A549 (cell line): ENCODE measurements at regions not wholly inside any gene's neighbourhood (a gene's known extent, or its start where the extent isn't known, plus 50 kb on each side); places are given as distances from the start of the nearest gene placed in this dataset.
A peak's percentile ranks its signal among the peaks of the same experiment; 100 is the strongest.

ENCODE experiments used
- ATAC-seq, 2 experiments: fragments of 200-7000 bp in 1 of 2; fragments of >200 bp in 1 of 2; cut with Nextera tagmentation in 1 of 2; cut with Tn5 transposase in 1 of 2; 3 replicates each; pipeline versions ENCODE4 v1.8.0 to v1.9.1; 2018 to 2020; ENCODE audit warnings: mild to moderate bottlenecking in 1 of 2, moderate library complexity in 1 of 2
- CTCF ChIA-PET: fragments of 300-600 bp; sonication (Branson Sonifier 250); formaldehyde crosslinking; extraction: SDS; loops from one replicate; lab custom pipeline; 2021; ENCODE audit warnings: antibody characterized with exemption, inconsistent platforms; lab: Yijun Ruan, JAX
- POLR2A ChIA-PET: fragments of 350-600 bp; formaldehyde crosslinking; extraction: SDS; loops from one replicate; lab custom pipeline; 2021; ENCODE audit warnings: antibody characterized with exemption, inconsistent platforms; lab: Yijun Ruan, JAX
- DNase-seq, 2 experiments: peaks; one replicate each; pipeline versions ENCODE4 v3.0.0 to v3.0.0-alpha.2; 2011 to 2016; ENCODE audit warnings: low read depth in 1 of 2, low spot score in 1 of 2
- FAIRE-seq: peaks from 2 replicates; lab custom pipeline; 2011; peaks lifted over from hg19 to GRCh38; lab: Jason Lieb, UNC
- H3K27ac ChIP-seq, 2 experiments: fragments of >200 bp; sonication (Bioruptor Twin); formaldehyde crosslinking; 3 replicates each; pipeline ENCODE4 v1.5.1; 2016 to 2017
- H3K4me1 ChIP-seq: fragments of >200 bp; sonication (Bioruptor Twin); formaldehyde crosslinking; 3 replicates; pipeline ENCODE4 v1.6.1; 2016
- H3K4me2 ChIP-seq: fragments of >200 bp; sonication (Bioruptor Twin); formaldehyde crosslinking; 3 replicates; pipeline ENCODE4 v1.6.1; 2016
- H3K4me3 ChIP-seq: fragments of >200 bp; sonication (Bioruptor Twin); formaldehyde crosslinking; 3 replicates; pipeline ENCODE4 v1.5.1; 2016
- H3K9me3 ChIP-seq: fragments of >200 bp; sonication (Bioruptor Twin); formaldehyde crosslinking; 3 replicates; pipeline ENCODE4 v1.6.1; 2016
- BCL3 ChIP-seq: fragments of >200 bp; sonication (Bioruptor Twin); formaldehyde crosslinking; IDR thresholded peaks from 3 replicates; pipeline ENCODE4 v1.6.1; 2016
- BHLHE40 ChIP-seq: IDR thresholded peaks from 2 replicates; pipeline ENCODE4 v1.6.1; 2012; ENCODE audit warnings: low read depth, low read length, inconsistent platforms
- CBX2 ChIP-seq: fragments of 200-600 bp; sonication (generic); IDR thresholded peaks from 2 replicates; pipeline ENCODE4 v1.6.1; 2016; ENCODE audit warnings: low read depth, mild to moderate bottlenecking, borderline replicate concordance
- CBX8 ChIP-seq: fragments of 200-600 bp; sonication (generic); IDR thresholded peaks from 2 replicates; pipeline ENCODE4 v1.6.1; 2016
- EHMT2 ChIP-seq: fragments of 200-600 bp; sonication (generic); IDR thresholded peaks from 2 replicates; pipeline ENCODE4 v1.6.1; 2016; ENCODE audit warnings: antibody characterized with exemption, low read depth, mild to moderate bottlenecking, moderate library complexity
- ELK1 ChIP-seq: fragments of 150-350 bp; IDR thresholded peaks from 2 replicates; pipeline ENCODE4 v1.6.1; 2014; ENCODE audit warnings: low read depth, mild to moderate bottlenecking, low read length
- FOXS1 ChIP-seq: fragments of 250-450 bp; sonication (Bioruptor Pico); IDR thresholded peaks from 2 replicates; pipeline ENCODE4 v1.5.0; 2020; ENCODE audit warnings: mild to moderate bottlenecking, moderate library complexity
- GATA3 ChIP-seq: IDR thresholded peaks from 2 replicates; pipeline ENCODE4 v1.6.1; 2012; ENCODE audit warnings: borderline replicate concordance
- HDAC2 ChIP-seq: fragments of 200-600 bp; sonication (generic); IDR thresholded peaks from 2 replicates; pipeline ENCODE4 v1.6.1; 2016
- HOXA7 ChIP-seq: fragments of 250-450 bp; sonication (Bioruptor Pico); IDR thresholded peaks from 2 replicates; pipeline ENCODE4 v1.5.0; 2020; ENCODE audit warnings: mild to moderate bottlenecking, moderate library complexity
- HOXB13 ChIP-seq: fragments of 250-450 bp; sonication (Bioruptor Pico); IDR thresholded peaks from 2 replicates; pipeline ENCODE4 v1.5.0; 2020; ENCODE audit warnings: low read depth, mild to moderate bottlenecking, moderate library complexity
- JUNB ChIP-seq: fragments of >200 bp; sonication (Bioruptor Twin); formaldehyde crosslinking; IDR thresholded peaks from 2 replicates; pipeline ENCODE4 v1.6.1; 2016
- KDM1A ChIP-seq: fragments of 200-600 bp; sonication (generic); IDR thresholded peaks from 2 replicates; pipeline ENCODE4 v1.6.1; 2016; ENCODE audit warnings: low read depth, mild to moderate bottlenecking
- MAFK ChIP-seq: fragments of 450-650 bp; IDR thresholded peaks from 2 replicates; pipeline ENCODE4 v1.6.1; 2014; ENCODE audit not compliant: partially characterized antibody
- MAX ChIP-seq: IDR thresholded peaks from 2 replicates; pipeline ENCODE4 v1.6.1; 2012
- MAZ ChIP-seq: fragments of 150-350 bp; IDR thresholded peaks from 2 replicates; pipeline ENCODE4 v1.6.1; 2014; ENCODE audit warnings: antibody characterized with exemption, low read depth, low read length, borderline replicate concordance
- MYC ChIP-seq: IDR thresholded peaks from 2 replicates; pipeline ENCODE4 v1.6.1; 2012; ENCODE audit warnings: mild to moderate bottlenecking, inconsistent platforms, low read length, improper control_type of control experiment, borderline replicate concordance
- NPAS2 ChIP-seq: fragments of 250-450 bp; sonication (Bioruptor Pico); IDR thresholded peaks from 2 replicates; pipeline ENCODE4 v1.8.0; 2022; ENCODE audit warnings: mild to moderate bottlenecking, moderate library complexity, borderline replicate concordance
- NR3C1 ChIP-seq: fragments of >200 bp; sonication (Bioruptor Twin); formaldehyde crosslinking; IDR thresholded peaks from 3 replicates; pipeline ENCODE4 v1.6.1; 2017
- PHF8 ChIP-seq: fragments of 200-600 bp; sonication (generic); IDR thresholded peaks from 2 replicates; pipeline ENCODE4 v1.6.1; 2016; ENCODE audit warnings: low read depth, mild to moderate bottlenecking, antibody characterized with exemption, moderate library complexity, borderline replicate concordance
- RNF2 ChIP-seq: fragments of 200-600 bp; sonication (generic); IDR thresholded peaks from 2 replicates; pipeline ENCODE4 v1.6.1; 2016; ENCODE audit warnings: low read depth, mild to moderate bottlenecking, antibody characterized with exemption, moderate library complexity, borderline replicate concordance
- SMC3 ChIP-seq: fragments of >200 bp; sonication (Bioruptor Twin); formaldehyde crosslinking; IDR thresholded peaks from 3 replicates; pipeline ENCODE4 v1.6.1; 2018; ENCODE audit warnings: inconsistent platforms
- ZC3H11A ChIP-seq: fragments of 450-650 bp; IDR thresholded peaks from 2 replicates; pipeline ENCODE4 v1.6.1; 2014; ENCODE audit warnings: antibody characterized with exemption, mild to moderate bottlenecking
- ZFP36 ChIP-seq: fragments of 450-650 bp; IDR thresholded peaks from 2 replicates; pipeline ENCODE4 v1.6.1; 2014; ENCODE audit warnings: borderline replicate concordance; ENCODE audit not compliant: partially characterized antibody
- ZNF302 ChIP-seq: fragments of 250-450 bp; sonication (Bioruptor Pico); IDR thresholded peaks from 2 replicates; pipeline ENCODE4 v1.9.0; 2021; ENCODE audit warnings: inconsistent platforms, mild to moderate bottlenecking, moderate library complexity
- ZSCAN20 ChIP-seq: fragments of 250-450 bp; sonication (Bioruptor Pico); IDR thresholded peaks from 2 replicates; pipeline ENCODE4 v1.8.0; 2022; ENCODE audit warnings: mild to moderate bottlenecking, moderate library complexity
- WGBS: methylation state at CpG from one replicate; pipeline ENCODE4 v1.1.6; 2017; ENCODE audit errors: missing lambda C conversion rate; 5-methylcytosine and 5-hydroxymethylcytosine counted together
- TF ChIP-seq, protein P1 (sequence below): fragments of 250-450 bp; sonication (Bioruptor Pico); IDR thresholded peaks from 2 replicates; pipeline ENCODE4 v1.5.0; 2021; ENCODE audit warnings: mild to moderate bottlenecking, moderate library complexity, borderline replicate concordance
- TF ChIP-seq, protein P2 (sequence below): fragments of >200 bp; sonication (Bioruptor Twin); formaldehyde crosslinking; IDR thresholded peaks from 2 replicates; pipeline ENCODE4 v1.6.1; 2016

DNA sequence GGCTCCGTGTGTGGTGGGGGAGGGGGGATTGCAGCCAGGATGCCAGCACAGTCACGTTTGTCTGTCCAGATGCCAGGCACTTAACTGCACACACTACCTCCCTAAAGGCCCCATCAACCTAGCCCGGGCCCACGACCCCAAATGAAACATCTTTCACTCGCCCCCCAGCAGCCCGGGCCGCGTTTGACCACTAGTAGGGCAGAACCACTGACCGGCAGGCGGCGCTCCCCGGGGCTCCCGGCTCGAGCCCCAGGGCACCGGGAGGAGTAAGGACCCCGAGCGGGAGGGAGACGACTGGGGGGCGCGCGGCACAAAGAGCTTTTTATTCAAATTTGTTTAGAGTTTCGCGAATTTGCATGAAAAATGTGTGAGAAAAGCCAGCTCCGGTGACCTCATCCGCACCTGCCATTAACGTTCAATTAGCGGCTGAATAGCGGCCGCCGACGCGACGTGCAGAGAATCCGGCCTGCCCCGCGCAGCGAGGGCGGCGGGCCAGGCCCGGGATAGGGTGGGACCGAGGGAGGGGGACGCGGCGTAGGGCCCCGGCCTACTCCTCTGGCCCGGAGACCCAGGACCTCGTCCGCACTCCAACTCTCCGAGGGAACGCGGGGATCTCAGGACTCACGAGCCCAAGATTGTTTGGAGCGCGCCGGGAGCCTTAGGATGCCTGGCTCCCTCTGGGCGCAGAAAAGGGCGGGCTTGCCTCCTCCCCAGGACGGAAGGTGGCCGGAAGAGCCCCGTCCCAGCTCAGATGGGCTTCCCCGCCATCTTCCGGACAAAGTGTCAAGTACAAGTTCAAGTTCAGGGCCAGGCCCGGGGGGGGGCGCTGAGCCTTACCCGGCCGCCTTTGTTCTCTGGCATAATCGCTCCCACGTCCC is 64.9 kb upstream of the POLG start (continued):
- no peak for TF ChIP-seq MAZ
- peak; percentile 60 for TF ChIP-seq MAX
- no peak for TF ChIP-seq ZSCAN20 (CRISPR knock-in tag)
- TF ChIP-seq NPAS2 (CRISPR knock-in tag) = no peak
- TF ChIP-seq CBX2 = no peak
- TF ChIP-seq ZFP36 = no peak
- TF ChIP-seq CBX8 = no peak
- TF ChIP-seq JUNB = no peak
- no peak for TF ChIP-seq GATA3
- no peak for TF ChIP-seq PHF8
- no peak for TF ChIP-seq ZNF302 (CRISPR knock-in tag)
- TF ChIP-seq BHLHE40 = no peak
- TF ChIP-seq HDAC2 = no peak
- no peak for TF ChIP-seq ZC3H11A
- TF ChIP-seq FOXS1 (CRISPR knock-in tag) = no peak
- TF ChIP-seq MYC = no peak

GRCh38 chr15:89398896-89399237 is 64.2 kb upstream of the POLG start:
- peak overlapping the region; percentile 86 to 87; a peak in 4 of 6 replicates for H3K27ac ChIP-seq
- ATAC-seq (no peak; a peak in 1 of 6 replicates), DNase-seq (no peak), FAIRE-seq (no peak)
- 52% methylated on average over 5 of the region's 5 CpGs for WGBS
- H3K4me1 ChIP-seq = peaks cover 24% of the 10 kb centered on the region
- no peaks in the 10 kb centered on the region for H3K9me3 ChIP-seq
- H3K4me3 ChIP-seq = peak overlapping the region; percentile 79; the same call in 2 of the 3 replicates
- TF ChIP-seq KDM1A = no peak
- TF ChIP-seq, protein P1, sequence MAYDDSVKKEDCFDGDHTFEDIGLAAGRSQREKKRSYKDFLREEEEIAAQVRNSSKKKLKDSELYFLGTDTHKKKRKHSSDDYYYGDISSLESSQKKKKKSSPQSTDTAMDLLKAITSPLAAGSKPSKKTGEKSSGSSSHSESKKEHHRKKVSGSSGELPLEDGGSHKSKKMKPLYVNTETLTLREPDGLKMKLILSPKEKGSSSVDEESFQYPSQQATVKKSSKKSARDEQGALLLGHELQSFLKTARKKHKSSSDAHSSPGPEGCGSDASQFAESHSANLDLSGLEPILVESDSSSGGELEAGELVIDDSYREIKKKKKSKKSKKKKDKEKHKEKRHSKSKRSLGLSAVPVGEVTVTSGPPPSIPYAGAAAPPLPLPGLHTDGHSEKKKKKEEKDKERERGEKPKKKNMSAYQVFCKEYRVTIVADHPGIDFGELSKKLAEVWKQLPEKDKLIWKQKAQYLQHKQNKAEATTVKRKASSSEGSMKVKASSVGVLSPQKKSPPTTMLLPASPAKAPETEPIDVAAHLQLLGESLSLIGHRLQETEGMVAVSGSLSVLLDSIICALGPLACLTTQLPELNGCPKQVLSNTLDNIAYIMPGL = no peak
- TF ChIP-seq NR3C1 = no peak
- TF ChIP-seq MAFK = no peak
- TF ChIP-seq HOXB13 (CRISPR knock-in tag) = no peak
- no peak for TF ChIP-seq RNF2
- no peak for TF ChIP-seq ELK1
- TF ChIP-seq NPAS2 (CRISPR knock-in tag) = no peak
- no peak for TF ChIP-seq ZSCAN20 (CRISPR knock-in tag)
- CTCF ChIA-PET = interaction anchor here (0.7 to 9.4 kb wide), 25 partner anchors 8 to 165 kb away, joined by 3 to 223 read pairs (median 5); no protein-coding TSS in a partner anchor
- POLR2A ChIA-PET = interaction anchor here (0.9 kb wide), 1 partner anchor 40 kb away, joined by 6 read pairs; no protein-coding TSS in a partner anchor
- peak overlapping the region; percentile 88 for H3K4me2 ChIP-seq

DNA sequence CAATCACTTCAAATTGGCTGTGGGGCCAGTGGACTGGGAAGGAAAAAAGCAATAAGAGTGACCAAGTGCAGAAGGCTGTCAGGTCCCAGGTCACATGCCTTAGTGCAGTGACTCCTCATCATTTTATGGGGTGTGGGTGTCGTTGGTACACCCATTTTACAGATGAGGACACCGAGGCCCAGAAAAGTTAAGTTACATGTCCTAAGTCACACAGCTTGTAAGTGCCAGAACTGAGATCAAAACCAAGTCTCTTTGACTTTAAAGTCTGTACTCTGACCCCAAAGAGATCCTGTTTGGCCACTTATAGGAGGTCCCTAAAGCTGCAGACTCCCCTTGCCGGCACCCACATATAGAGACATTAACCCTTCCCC is 63.0 kb upstream of the POLG start:
- FAIRE-seq (no peak), ATAC-seq (no peak), DNase-seq (no peak)
- Histone ChIP-seq H3K9me3 (no peaks in the 10 kb centered on the region), H3K4me3 (no peak overlapping the region), H3K4me1 (peaks cover 24% of the 10 kb centered on the region), H3K27ac (no peak overlapping the region), H3K4me2 (no peak overlapping the region)
- 68% methylated on average over 3 of the region's 3 CpGs for WGBS
- ChIA-PET POLR2A (no interaction called here), CTCF (interaction anchor here (0.6 to 9.4 kb wide), 11 partner anchors 7 to 469 kb away, joined by 3 to 223 read pairs (median 6); no protein-coding TSS in a partner anchor)
- TF ChIP-seq, protein P2, sequence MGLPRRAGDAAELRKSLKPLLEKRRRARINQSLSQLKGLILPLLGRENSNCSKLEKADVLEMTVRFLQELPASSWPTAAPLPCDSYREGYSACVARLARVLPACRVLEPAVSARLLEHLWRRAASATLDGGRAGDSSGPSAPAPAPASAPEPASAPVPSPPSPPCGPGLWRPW = no peak
- TF ChIP-seq SMC3 (no peak), BCL3 (no peak), EHMT2 (no peak), KDM1A (peak; percentile 27; the same call in 1 of the 2 replicates), HOXA7 (no peak)
